H1 (cell line): ENCODE measurements at regions not wholly inside any gene's neighbourhood (a gene's known extent, or its start where the extent isn't known, plus 50 kb on each side); places are given as distances from the start of the nearest gene placed in this dataset.

Experiments used
- CTCF ChIA-PET: fragments of 300-600 bp; sonication (Branson Sonifier 250); formaldehyde crosslinking; loops from one replicate; lab custom pipeline; 2021; ENCODE audit not compliant: partially characterized antibody; lab: Charles Lee
- POLR2A ChIA-PET: fragments of 300-600 bp; sonication (Branson Sonifier 250); formaldehyde crosslinking; loops from one replicate; lab custom pipeline; 2021; ENCODE audit warnings: inconsistent platforms; ENCODE audit not compliant: partially characterized antibody; lab: Charles Lee
- DNase-seq, 2 experiments: peaks; one replicate each; pipeline versions ENCODE4 v3.0.0 to v3.0.0-alpha.2; 2010 to 2022; ENCODE audit warnings: low spot score in 2 of 2, low read depth in 1 of 2, mixed read lengths in 1 of 2
- FAIRE-seq: peaks from 2 replicates; lab custom pipeline; 2011; peaks lifted over from hg19 to GRCh38; lab: Jason Lieb, UNC
- H2AFZ ChIP-seq: 2 replicates; pipeline ENCODE4 v1.8.1; 2012; ENCODE audit warnings: low read length, inconsistent platforms
- H2AK5ac ChIP-seq: 2 replicates; pipeline ENCODE4 v1.6.1; 2013; ENCODE audit warnings: low read depth, low read length
- H2BK120ac ChIP-seq: replicated peaks from 2 replicates; pipeline ENCODE3; 2013; ENCODE audit warnings: low read depth, low read length, inconsistent platforms
- H2BK12ac ChIP-seq: 2 replicates; pipeline ENCODE4 v1.6.1; 2013; ENCODE audit warnings: low read depth, low read length
- H2BK15ac ChIP-seq: 2 replicates; pipeline ENCODE4 v1.6.1; 2013; ENCODE audit warnings: low read length
- H2BK20ac ChIP-seq: 2 replicates; pipeline ENCODE4 v1.6.1; 2013; ENCODE audit warnings: low read length
- H2BK5ac ChIP-seq: 2 replicates; pipeline ENCODE4 v1.6.1; 2013; ENCODE audit warnings: low read depth, low read length
- H3K14ac ChIP-seq: 2 replicates; pipeline ENCODE4 v1.6.1; 2013; ENCODE audit warnings: inconsistent platforms; ENCODE audit not compliant: insufficient read length
- H3K18ac ChIP-seq: 2 replicates; pipeline ENCODE4 v1.6.1; 2013; ENCODE audit warnings: low read length; ENCODE audit errors: extremely low read depth
- H3K23ac ChIP-seq: 2 replicates; pipeline ENCODE4 v1.6.1; 2013; ENCODE audit warnings: inconsistent platforms; ENCODE audit not compliant: insufficient read length
- H3K23me2 ChIP-seq: 2 replicates; pipeline ENCODE4 v1.6.1; 2013; ENCODE audit warnings: low read depth, low read length
- H3K27ac ChIP-seq: 2 replicates; pipeline ENCODE4 v1.6.1; 2011; ENCODE audit warnings: low read depth, low read length, inconsistent platforms
- H3K27me3 ChIP-seq, 4 experiments: replicated peaks in 1 of 4; 1 replicate in 1 of 4; 2 replicates in 3 of 4; pipeline versions ENCODE4 v1.6.1 to v1.8.1; 2011 to 2013; ENCODE audit warnings: low read length in 3 of 4, mild to moderate bottlenecking in 3 of 4, inconsistent platforms in 2 of 4, mixed read lengths in 2 of 4, moderate library complexity in 1 of 4; ENCODE audit not compliant: control insufficient read depth in 3 of 4, insufficient read depth in 3 of 4; ENCODE audit errors: extremely low read depth in 1 of 4
- H3K36me3 ChIP-seq, 4 experiments: 2 replicates each; pipeline versions ENCODE4 v1.6.1 to v1.8.1; 2011 to 2013; ENCODE audit warnings: mild to moderate bottlenecking in 4 of 4, low read length in 3 of 4, moderate library complexity in 2 of 4, control low read depth in 1 of 4, inconsistent platforms in 1 of 4; ENCODE audit not compliant: insufficient read depth in 4 of 4, control insufficient read depth in 2 of 4
- H3K4ac ChIP-seq: replicated peaks from 2 replicates; pipeline ENCODE3; 2013; ENCODE audit warnings: low read length, low read depth, mixed read lengths, inconsistent platforms; ENCODE audit not compliant: insufficient read length
- H3K4me1 ChIP-seq, 4 experiments: replicated peaks in 1 of 4; 1 replicate in 1 of 4; 2 replicates in 3 of 4; pipeline versions ENCODE4 v1.6.1 to v1.8.1; 2011 to 2013; ENCODE audit warnings: low read length in 3 of 4, inconsistent platforms in 2 of 4, mixed read lengths in 1 of 4; ENCODE audit not compliant: insufficient read depth in 4 of 4, control insufficient read depth in 3 of 4
- H3K4me2 ChIP-seq, 2 experiments: 2 replicates each; pipeline versions ENCODE4 v1.6.1 to v1.8.1; 2011 to 2013; ENCODE audit warnings: low read depth in 2 of 2, low read length in 2 of 2, control low read depth in 1 of 2, inconsistent platforms in 1 of 2, mild to moderate bottlenecking in 1 of 2; ENCODE audit not compliant: insufficient read depth in 1 of 2
- H3K4me3 ChIP-seq, 4 experiments: fragments of 200-600, 300-600 bp in 1 of 4; sonication (generic), shearing (Covaris generic), sonication (Bioruptor Twin) in 1 of 4; 2 replicates each; pipeline versions ENCODE4 v1.5.1 to v1.8.1; 2011 to 2016; ENCODE audit warnings: low read length in 4 of 4, low read depth in 3 of 4, control low read depth in 2 of 4, inconsistent platforms in 2 of 4, mild to moderate bottlenecking in 2 of 4, mixed read lengths in 1 of 4, moderate library complexity in 1 of 4; ENCODE audit not compliant: insufficient read depth in 2 of 4; ENCODE audit errors: extremely low read depth in 1 of 4
- H3K56ac ChIP-seq: replicated peaks from 2 replicates; pipeline ENCODE3; 2013; ENCODE audit warnings: low read depth, mild to moderate bottlenecking, mixed read lengths, low read length, inconsistent platforms; ENCODE audit not compliant: insufficient read length
- H3K79me1 ChIP-seq: 2 replicates; pipeline ENCODE4 v1.6.1; 2013; ENCODE audit warnings: low read depth, low read length, control low read depth
- H3K79me2 ChIP-seq, 2 experiments: 2 replicates each; pipeline versions ENCODE4 v1.6.1 to v1.8.1; 2012 to 2013; ENCODE audit warnings: low read length in 2 of 2, mild to moderate bottlenecking in 2 of 2, inconsistent platforms in 1 of 2; ENCODE audit not compliant: insufficient read depth in 2 of 2, control insufficient read depth in 1 of 2
- H3K9ac ChIP-seq, 4 experiments: replicated peaks in 1 of 4; 1 replicate in 1 of 4; 2 replicates in 3 of 4; pipeline versions ENCODE4 v1.6.1 to v1.8.1; 2011 to 2013; ENCODE audit warnings: low read depth in 3 of 4, low read length in 3 of 4, control low read depth in 2 of 4, mild to moderate bottlenecking in 2 of 4, moderate library complexity in 2 of 4, inconsistent platforms in 1 of 4; ENCODE audit errors: extremely low read depth in 1 of 4
- H3K9me3 ChIP-seq, 2 experiments: 2 replicates each; pipeline versions ENCODE4 v1.6.1 to v1.8.1; 2012 to 2013; ENCODE audit warnings: mild to moderate bottlenecking in 2 of 2, moderate library complexity in 2 of 2, control low read depth in 1 of 2, inconsistent platforms in 1 of 2, low read depth in 1 of 2, low read length in 1 of 2, mixed read lengths in 1 of 2; ENCODE audit not compliant: insufficient read depth in 2 of 2
- H4K20me1 ChIP-seq, 2 experiments: replicated peaks in 1 of 2; 2 replicates each; pipeline versions ENCODE3 to v1.8.1; 2011 to 2013; ENCODE audit warnings: inconsistent platforms in 2 of 2, low read length in 2 of 2, mild to moderate bottlenecking in 1 of 2; ENCODE audit not compliant: insufficient read depth in 2 of 2, control insufficient read depth in 1 of 2
- H4K5ac ChIP-seq: 2 replicates; pipeline ENCODE4 v1.6.1; 2013; ENCODE audit warnings: low read length, low read depth, mixed read lengths, inconsistent platforms; ENCODE audit not compliant: insufficient read length
- H4K8ac ChIP-seq: 2 replicates; pipeline ENCODE4 v1.8.0; 2013; ENCODE audit warnings: mild to moderate bottlenecking, moderate library complexity, low read length, inconsistent platforms; ENCODE audit not compliant: insufficient read depth; ENCODE audit errors: extremely low read depth
- H4K91ac ChIP-seq: replicated peaks from 2 replicates; pipeline ENCODE3; 2013; ENCODE audit warnings: low read length, mixed read lengths, inconsistent platforms; ENCODE audit not compliant: insufficient read length
- GABPA ChIP-seq: IDR thresholded peaks from 2 replicates; pipeline ENCODE4 v1.6.1; 2011; ENCODE audit warnings: mild to moderate bottlenecking, low read length, moderate library complexity, borderline replicate concordance; ENCODE audit not compliant: insufficient read depth
- KDM4A ChIP-seq: IDR thresholded peaks from one replicate; pipeline ENCODE4 v1.7.1; 2012; ENCODE audit warnings: low read depth, mild to moderate bottlenecking, moderate library complexity, low read length, inconsistent platforms; ENCODE audit not compliant: severe bottlenecking
- POLR2AphosphoS5 ChIP-seq: IDR thresholded peaks from 2 replicates; pipeline ENCODE4 v1.6.1; 2011; ENCODE audit warnings: low read depth, low read length
- POU5F1 ChIP-seq: IDR thresholded peaks from 2 replicates; pipeline ENCODE4 v1.6.1; 2011; ENCODE audit warnings: low read depth, mild to moderate bottlenecking, low read length, moderate library complexity

- Histone ChIP-seq H3K4me3 (no peak overlapping the region), H2BK20ac (no peak overlapping the region), H4K91ac (no peak overlapping the region), H2AFZ (no peak overlapping the region), H3K27me3 (no peaks in the 10 kb centered on the region), H3K79me2 (no peaks in the 10 kb centered on the region), H3K4me2 (no peak overlapping the region), H3K4me1 (no peaks in the 10 kb centered on the region), H3K14ac (no peak overlapping the region), H4K8ac (no peak overlapping the region), H3K36me3 (no peaks in the 10 kb centered on the region), H3K23ac (no peak overlapping the region), H3K18ac (no peak overlapping the region), H2BK5ac (no peak overlapping the region), H3K4ac (no peak overlapping the region)
- no peak for FAIRE-seq
- TF ChIP-seq POU5F1 (no peak), POLR2AphosphoS5 (no peak), KDM4A (no peak), GABPA (no peak)
- TF ChIP-seq, all 59 proteins: peak for 0
- Histone ChIP-seq H4K20me1 (no peaks in the 10 kb centered on the region), H2BK120ac (no peak overlapping the region), H3K79me1 (no peaks in the 10 kb centered on the region), H4K5ac (no peak overlapping the region), H3K23me2 (no peaks in the 10 kb centered on the region), H3K9ac (no peak overlapping the region), H3K27ac (no peak overlapping the region), H2BK12ac (no peak overlapping the region), H2BK15ac (no peak overlapping the region), H2AK5ac (no peak overlapping the region), H3K9me3 (peaks cover 0 to 10% of the 10 kb centered on the region in 2 experiments; a peak in 3 of 4 replicates), H3K56ac (no peak overlapping the region)
- POLR2A ChIA-PET = no interaction called here
- no peak for DNase-seq
- CTCF ChIA-PET = no interaction called here
Measured at GRCh38 chr5:92800365-92800764, 780.7 kb downstream of the NR2F1-AS1 start.
